Head of caudate nucleus (tissue), 42 donors: ENCODE measurements at regions not wholly inside any gene's neighbourhood (a gene's known extent, or its start where the extent isn't known, plus 50 kb on each side); places are given as distances from the start of the nearest gene placed in this dataset.
A peak's percentile ranks its signal among the peaks of the same experiment; 100 is the strongest.

Experiments
- DNase-seq, 42 donors: peaks; one replicate each; pipeline versions ENCODE4 v3.0.0 to v3.0.0-alpha.2; 2020 to 2021; ENCODE audit warnings: mixed read lengths in 7 of 42
- intact Hi-C: fragments of 100-400 bp; cut with DNase I; formaldehyde crosslinking; loops from one replicate; pipeline ENCODE4 v1.15.0; 2022

GRCh38 chr9:16248822-16249221 lies 621.6 kb downstream of the BNC2 start:
- DNase-seq, result no peak
- intact Hi-C loops, result no loop called here

- intact Hi-C loops, result no loop called here
- no peak for DNase-seq
Observed at GRCh38 chr9:16252616-16253015, 617.9 kb downstream of the BNC2 start.

GRCh38 chr9:16254674-16255073 lies 615.8 kb downstream of the BNC2 start:
- intact Hi-C loops, result no loop called here
- no peak for DNase-seq

- intact Hi-C loops, result no loop called here
- DNase-seq, result no peak
Observed at GRCh38 chr9:16255217-16255616, 615.3 kb downstream of the BNC2 start.

- intact Hi-C loops, result no loop called here
- no peak for DNase-seq
Observed at GRCh38 chr9:16257604-16258003, 612.9 kb downstream of the BNC2 start.

- DNase-seq, result no peak
- intact Hi-C loops, result no loop called here
Observed at GRCh38 chr9:16258191-16258590, 612.3 kb downstream of the BNC2 start.

- intact Hi-C loops, result no loop called here
- no peak for DNase-seq
Observed at GRCh38 chr9:16258708-16259107, 611.8 kb downstream of the BNC2 start.

GRCh38 chr9:16262477-16263261 lies 607.8 kb downstream of the BNC2 start:
- no peak for DNase-seq

GRCh38 chr9:16265688-16266087 lies 604.8 kb downstream of the BNC2 start:
- intact Hi-C loops, result no loop called here

More at GRCh38 chr9:16262477-16263261, 607.8 kb downstream of the BNC2 start:
- intact Hi-C loops, result no loop called here

GRCh38 chr9:16266648-16267276 lies 603.7 kb downstream of the BNC2 start:
- no peak for DNase-seq
- intact Hi-C loops, result no loop called here

More at GRCh38 chr9:16265688-16266087, 604.8 kb downstream of the BNC2 start:
- no peak for DNase-seq

- intact Hi-C loops, result no loop called here
- no peak for DNase-seq
Observed at GRCh38 chr9:16267281-16268066, 603.0 kb downstream of the BNC2 start.

GRCh38 chr9:16268067-16268881 lies 602.2 kb downstream of the BNC2 start:
- DNase-seq, result no peak
- intact Hi-C loops, result no loop called here

GRCh38 chr9:16271967-16272366 lies 598.5 kb downstream of the BNC2 start:
- intact Hi-C loops, result no loop called here
- DNase-seq, result no peak

GRCh38 chr9:16272776-16273175 lies 597.7 kb downstream of the BNC2 start:
- intact Hi-C loops, result no loop called here
- DNase-seq, result no peak

GRCh38 chr9:16275795-16276624 lies 594.5 kb downstream of the BNC2 start:
- DNase-seq, result peak in 29 of 42 donors; percentile 16 to 72 (median 46)
- intact Hi-C loops, result no loop called here

- DNase-seq, result no peak
- intact Hi-C loops, result no loop called here
Observed at GRCh38 chr9:16276866-16277265, 593.6 kb downstream of the BNC2 start.

- no peak for DNase-seq
- intact Hi-C loops, result no loop called here
Observed at GRCh38 chr9:16277471-16277960, 593.0 kb downstream of the BNC2 start.

GRCh38 chr9:16278326-16278999 lies 592.0 kb downstream of the BNC2 start:
- DNase-seq, result no peak
- intact Hi-C loops, result no loop called here
